Fibroblast of lung (primary cell): ENCODE measurements at regions not wholly inside any gene's neighbourhood (a gene's known extent, or its start where the extent isn't known, plus 50 kb on each side); places are given as distances from the start of the nearest gene placed in this dataset.

Experiments
- DNase-seq, 2 donors: peaks; one replicate each; pipeline versions ENCODE4 v3.0.0 to v3.0.0-alpha.2; 2010; ENCODE audit warnings: low read depth in 2 of 2
- H2AFZ ChIP-seq: 2 replicates; pipeline ENCODE4 v1.5.1; 2012; ENCODE audit warnings: low read length, control low read depth, inconsistent platforms
- H3K27ac ChIP-seq: 2 replicates; pipeline ENCODE4 v1.5.1; 2011; ENCODE audit warnings: low read length, control low read depth; ENCODE audit not compliant: insufficient read depth
- H3K27me3 ChIP-seq: 2 replicates; pipeline ENCODE4 v1.5.1; 2011; ENCODE audit warnings: mild to moderate bottlenecking, low read length; ENCODE audit not compliant: control insufficient read depth, insufficient read depth
- H3K36me3 ChIP-seq: 2 replicates; pipeline ENCODE4 v1.5.1; 2011; ENCODE audit warnings: low read length; ENCODE audit not compliant: control insufficient read depth, insufficient read depth
- H3K4me1 ChIP-seq: 2 replicates; pipeline ENCODE4 v1.5.1; 2011; ENCODE audit warnings: low read length; ENCODE audit not compliant: control insufficient read depth, insufficient read depth; ENCODE audit errors: extremely low read depth
- H3K4me2 ChIP-seq: 2 replicates; pipeline ENCODE4 v1.5.1; 2011; ENCODE audit warnings: low read length, control low read depth; ENCODE audit not compliant: insufficient read depth; ENCODE audit errors: extremely low read depth
- H3K4me3 ChIP-seq, 4 experiments: fragments of 200-600 bp in 1 of 4; sonication (generic) in 1 of 4; replicated peaks in 1 of 4; 2 replicates each; pipeline ENCODE4 v1.5.1; 2011 to 2016; ENCODE audit warnings: low read length in 4 of 4, low read depth in 3 of 4, mild to moderate bottlenecking in 3 of 4, control low read depth in 2 of 4, inconsistent platforms in 1 of 4, mixed read lengths in 1 of 4; ENCODE audit not compliant: insufficient read depth in 1 of 4; ENCODE audit errors: control extremely low read depth in 1 of 4
- H3K79me2 ChIP-seq: 2 replicates; pipeline ENCODE4 v1.5.1; 2012; ENCODE audit warnings: mild to moderate bottlenecking, low read length, inconsistent platforms; ENCODE audit not compliant: control insufficient read depth, insufficient read depth
- H3K9ac ChIP-seq: 2 replicates; pipeline ENCODE4 v1.5.1; 2011; ENCODE audit warnings: mild to moderate bottlenecking, low read length, control low read depth; ENCODE audit not compliant: insufficient read depth
- H3K9me3 ChIP-seq: 2 replicates; pipeline ENCODE4 v1.5.1; 2012; ENCODE audit warnings: low read depth, low read length; ENCODE audit not compliant: control insufficient read depth, insufficient read depth
- H4K20me1 ChIP-seq: 2 replicates; pipeline ENCODE4 v1.5.1; 2011; ENCODE audit warnings: low read length; ENCODE audit not compliant: control insufficient read depth, insufficient read depth; ENCODE audit errors: extremely low read depth
- CTCF ChIP-seq, 2 donors: IDR thresholded peaks in 1 of 2; conservative IDR thresholded peaks in 1 of 2; 1 replicate in 1 of 2; 2 replicates in 1 of 2; pipeline ENCODE4 v1.5.1; 2011 to 2012; ENCODE audit warnings: low read length in 2 of 2, control low read depth in 1 of 2, inconsistent platforms in 1 of 2, low read depth in 1 of 2, mild to moderate bottlenecking in 1 of 2
- EZH2 ChIP-seq: IDR thresholded peaks from 2 replicates; pipeline ENCODE4 v1.5.1; 2012; ENCODE audit warnings: low read length, control low read depth, mild to moderate bottlenecking; ENCODE audit errors: missing control alignments

- H3K4me2 ChIP-seq, result no peak overlapping the region
Observed at GRCh38 chr13:100789481-100789880, 114.9 kb upstream of the TMTC4 start.

GRCh38 chr13:100789025-100789424 is 114.4 kb upstream of the TMTC4 start:
- H2AFZ ChIP-seq, result no peak overlapping the region
- H3K4me1 ChIP-seq, result no peaks in the 10 kb centered on the region

More at GRCh38 chr13:100789481-100789880, 114.9 kb upstream of the TMTC4 start:
- H3K27me3 ChIP-seq, result no peaks in the 10 kb centered on the region
- H3K9ac ChIP-seq, result no peak overlapping the region
- H4K20me1 ChIP-seq, result no peaks in the 10 kb centered on the region
- no peaks in the 10 kb centered on the region for H3K36me3 ChIP-seq
- no peak for TF ChIP-seq EZH2
- no peak for TF ChIP-seq CTCF (conservative IDR thresholded peaks at IDR 0.05 in 1 of 2, IDR thresholded peaks at IDR 0.05 in 1 of 2; ENCODE audit: low read depth in 1 of 2, low read length in 2 of 2)
- DNase-seq, result peak in 1 of 2 donors; percentile 54
- no peak overlapping the region for H3K27ac ChIP-seq
- H3K4me3 ChIP-seq, result no peak overlapping the region
- no peaks in the 10 kb centered on the region for H3K4me1 ChIP-seq
- no peaks in the 10 kb centered on the region for H3K9me3 ChIP-seq
- no peak overlapping the region for H2AFZ ChIP-seq
- H3K79me2 ChIP-seq, result no peaks in the 10 kb centered on the region

DNA sequence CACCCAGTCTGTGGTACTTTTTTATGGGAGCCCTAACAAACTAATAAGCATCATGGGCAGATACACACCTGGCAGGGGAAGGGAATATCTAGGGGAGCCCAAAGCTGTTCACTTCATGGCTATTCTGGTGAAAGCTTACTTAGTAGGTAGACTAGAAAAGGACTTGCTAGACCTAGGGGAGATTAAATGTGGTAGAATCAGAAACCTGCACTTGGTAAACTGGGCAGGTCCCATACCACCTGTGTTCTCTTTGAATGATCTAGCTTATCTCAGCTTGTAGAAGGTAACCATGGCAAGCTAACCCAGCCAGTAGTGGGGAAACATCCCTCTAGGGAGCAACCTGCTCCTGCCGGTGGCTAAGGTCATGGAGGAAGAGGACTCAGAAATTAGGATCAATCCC is 113.9 kb upstream of the TMTC4 start:
- no peak overlapping the region for H3K4me2 ChIP-seq

More at GRCh38 chr13:100789025-100789424, 114.4 kb upstream of the TMTC4 start:
- Histone ChIP-seq H3K4me3 (no peak overlapping the region), H3K4me2 (no peak overlapping the region), H3K36me3 (no peaks in the 10 kb centered on the region), H3K79me2 (no peaks in the 10 kb centered on the region), H3K27ac (no peak overlapping the region), H4K20me1 (no peaks in the 10 kb centered on the region), H3K9ac (no peak overlapping the region), H3K27me3 (no peaks in the 10 kb centered on the region), H3K9me3 (no peaks in the 10 kb centered on the region)
- TF ChIP-seq EZH2 (no peak), CTCF (conservative IDR thresholded peaks at IDR 0.05 in 1 of 2, IDR thresholded peaks at IDR 0.05 in 1 of 2; ENCODE audit: low read depth in 1 of 2, low read length in 2 of 2) (no peak)
- DNase-seq, result no peak

More for the DNA sequence above, 113.9 kb upstream of the TMTC4 start:
- Histone ChIP-seq H3K9me3 (no peaks in the 10 kb centered on the region), H3K27me3 (no peaks in the 10 kb centered on the region), H3K79me2 (no peaks in the 10 kb centered on the region), H3K4me1 (no peaks in the 10 kb centered on the region), H3K36me3 (no peaks in the 10 kb centered on the region), H3K9ac (no peak overlapping the region), H2AFZ (no peak overlapping the region), H3K27ac (no peak overlapping the region), H4K20me1 (no peaks in the 10 kb centered on the region), H3K4me3 (no peak overlapping the region)
- no peak for DNase-seq
- TF ChIP-seq CTCF (conservative IDR thresholded peaks at IDR 0.05 in 1 of 2, IDR thresholded peaks at IDR 0.05 in 1 of 2; ENCODE audit: low read depth in 1 of 2, low read length in 2 of 2) (no peak), EZH2 (no peak)
